Amniotic epithelial cell (primary cell): ENCODE measurements at regions not wholly inside any gene's neighbourhood (a gene's known extent, or its start where the extent isn't known, plus 50 kb on each side); places are given as distances from the start of the nearest gene placed in this dataset.
"Not testable (repeated sequence)": the region's sequence is repeated elsewhere in the genome, so short reads cannot be mapped to it uniquely, and the experiment has no call there.

Experiments used
- DNase-seq: peaks from one replicate; pipeline ENCODE4 v3.0.0-alpha.2; 2010; ENCODE audit warnings: low read depth

GRCh38 chr11:33463059-33463458, 205.9 kb downstream of the HIPK3 start:
- DNase-seq, result peak; percentile 8

- DNase-seq, result no peak
Observed at GRCh38 chr11:33461369-33462125, 204.4 kb downstream of the HIPK3 start.

GRCh38 chr11:33457948-33458347, 200.8 kb downstream of the HIPK3 start:
- DNase-seq, result no peak

- no peak for DNase-seq
Observed at GRCh38 chr11:33455867-33456463, 198.8 kb downstream of the HIPK3 start.

GRCh38 chr11:33454264-33454663, 197.1 kb downstream of the HIPK3 start:
- DNase-seq, result no peak

GRCh38 chr11:33452836-33453624, 195.8 kb downstream of the HIPK3 start:
- DNase-seq, result peak; percentile 83

- DNase-seq, result no peak
Observed at GRCh38 chr11:33451364-33451763, 194.2 kb downstream of the HIPK3 start.

- peak; percentile 9 for DNase-seq
Observed at GRCh38 chr11:33449798-33450197, 192.6 kb downstream of the HIPK3 start.

GRCh38 chr11:33448461-33449130, 191.4 kb downstream of the HIPK3 start:
- DNase-seq, result no peak

- DNase-seq, result no peak
Observed at GRCh38 chr11:33445761-33446161, 188.6 kb downstream of the HIPK3 start.

- DNase-seq, result no peak
Observed at GRCh38 chr11:33444835-33445594, 187.8 kb downstream of the HIPK3 start.

- no peak for DNase-seq
Observed at GRCh38 chr11:33443684-33444083, 186.5 kb downstream of the HIPK3 start.

GRCh38 chr11:33438301-33438700, 181.1 kb downstream of the HIPK3 start:
- no peak for DNase-seq

GRCh38 chr11:33437529-33437928, 180.3 kb downstream of the HIPK3 start:
- no peak for DNase-seq

- no peak for DNase-seq
Observed at GRCh38 chr11:33435216-33435615, 178.0 kb downstream of the HIPK3 start.

GRCh38 chr11:33434294-33434693, 177.1 kb downstream of the HIPK3 start:
- DNase-seq, result no peak

- DNase-seq, result not testable (repeated sequence)
Observed at GRCh38 chr11:33428435-33428834, 171.3 kb downstream of the HIPK3 start.

GRCh38 chr11:33420959-33421566, 163.9 kb downstream of the HIPK3 start:
- DNase-seq, result no peak

- no peak for DNase-seq
Observed at GRCh38 chr11:33419924-33420323, 162.7 kb downstream of the HIPK3 start.

- no peak for DNase-seq
Observed at GRCh38 chr11:33417121-33417520, 159.9 kb downstream of the HIPK3 start.

GRCh38 chr11:33413301-33413700, 156.1 kb downstream of the HIPK3 start:
- DNase-seq, result no peak
